Body of pancreas (tissue), 4 donors: ENCODE measurements at regions not wholly inside any gene's neighbourhood (a gene's known extent, or its start where the extent isn't known, plus 50 kb on each side); places are given as distances from the start of the nearest gene placed in this dataset.

Experiments used
- CTCF ChIP-seq, 7 experiments: fragments of 450-650 bp in 4 of 7; fragments of 200-600 bp in 3 of 7; sonication (generic) in 3 of 7; IDR thresholded peaks; one replicate each; pipeline ENCODE4 v1.5.1; 2016 to 2019; ENCODE audit warnings: antibody characterized with exemption in 7 of 7
- POLR2A ChIP-seq, 3 donors: fragments of 450-650 bp; IDR thresholded peaks; one replicate each; pipeline ENCODE4 v1.6.1; 2016; ENCODE audit warnings: antibody characterized with exemption in 3 of 3, mild to moderate bottlenecking in 2 of 3

GRCh38 chr6:159099961-159100360 lies 55.2 kb upstream of the TAGAP start:
- TF ChIP-seq POLR2A (IDR thresholded peaks at IDR 0.05) (no peak), CTCF (IDR thresholded peaks at IDR 0.05) (no peak)
